ENCODE measurements at regions not wholly inside any gene's neighbourhood (a gene's known extent, or its start where the extent isn't known, plus 50 kb on each side); places are given as distances from the start of the nearest gene placed in this dataset.

DNA sequence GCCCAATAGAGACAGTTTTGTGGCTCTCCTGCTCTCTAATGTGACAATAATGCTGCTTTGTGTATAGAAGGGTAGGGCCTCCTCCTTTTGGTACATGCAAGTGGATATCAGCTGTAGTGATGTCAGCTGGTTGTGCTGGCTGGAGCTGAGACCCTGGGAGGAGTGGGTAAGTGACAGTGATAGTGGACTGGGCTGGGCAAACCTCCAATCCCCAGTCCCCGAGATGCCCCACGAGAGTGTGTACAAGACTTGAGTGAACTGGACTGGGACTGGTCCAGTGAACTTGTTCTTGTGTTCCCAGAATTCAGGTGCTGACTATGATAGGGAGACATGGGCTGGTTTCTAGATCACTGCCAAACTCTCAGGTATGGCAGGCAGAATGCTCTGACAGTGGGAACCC, 583.6 kb upstream of the PCDH10 start:
- no peak overlapping the region for H3K27ac ChIP-seq (ENCODE audit: low read depth in 1 of 2, low read length in 2 of 2)
- no peaks in the 10 kb centered on the region for H3K4me1 ChIP-seq (ENCODE audit: control insufficient read depth in 4 of 4, insufficient read depth in 4 of 4, low read length in 3 of 4)
- DNase-seq (ENCODE audit: low spot score): no peak
- no peak for TF ChIP-seq HNF4G (IDR thresholded peaks at IDR 0.05)
- TF ChIP-seq, protein P1, sequence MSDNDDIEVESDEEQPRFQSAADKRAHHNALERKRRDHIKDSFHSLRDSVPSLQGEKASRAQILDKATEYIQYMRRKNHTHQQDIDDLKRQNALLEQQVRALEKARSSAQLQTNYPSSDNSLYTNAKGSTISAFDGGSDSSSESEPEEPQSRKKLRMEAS (IDR thresholded peaks at IDR 0.05): no peak
- no peak for TF ChIP-seq GABPA (IDR thresholded peaks at IDR 0.05 in 1 of 2, conservative IDR thresholded peaks at IDR 0.05 in 1 of 2)
- no peak for TF ChIP-seq FOXA1 (IDR thresholded peaks at IDR 0.05)
- TF ChIP-seq, protein P2, sequence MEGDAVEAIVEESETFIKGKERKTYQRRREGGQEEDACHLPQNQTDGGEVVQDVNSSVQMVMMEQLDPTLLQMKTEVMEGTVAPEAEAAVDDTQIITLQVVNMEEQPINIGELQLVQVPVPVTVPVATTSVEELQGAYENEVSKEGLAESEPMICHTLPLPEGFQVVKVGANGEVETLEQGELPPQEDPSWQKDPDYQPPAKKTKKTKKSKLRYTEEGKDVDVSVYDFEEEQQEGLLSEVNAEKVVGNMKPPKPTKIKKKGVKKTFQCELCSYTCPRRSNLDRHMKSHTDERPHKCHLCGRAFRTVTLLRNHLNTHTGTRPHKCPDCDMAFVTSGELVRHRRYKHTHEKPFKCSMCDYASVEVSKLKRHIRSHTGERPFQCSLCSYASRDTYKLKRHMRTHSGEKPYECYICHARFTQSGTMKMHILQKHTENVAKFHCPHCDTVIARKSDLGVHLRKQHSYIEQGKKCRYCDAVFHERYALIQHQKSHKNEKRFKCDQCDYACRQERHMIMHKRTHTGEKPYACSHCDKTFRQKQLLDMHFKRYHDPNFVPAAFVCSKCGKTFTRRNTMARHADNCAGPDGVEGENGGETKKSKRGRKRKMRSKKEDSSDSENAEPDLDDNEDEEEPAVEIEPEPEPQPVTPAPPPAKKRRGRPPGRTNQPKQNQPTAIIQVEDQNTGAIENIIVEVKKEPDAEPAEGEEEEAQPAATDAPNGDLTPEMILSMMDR (IDR thresholded peaks at IDR 0.05; ENCODE audit: low read depth, low read length, missing input control): no peak
- no peak for TF ChIP-seq EGR1 (IDR thresholded peaks at IDR 0.05; ENCODE audit: low read depth in 2 of 2)
- no peak for TF ChIP-seq HNF4A (conservative IDR thresholded peaks at IDR 0.05)
- TF ChIP-seq, protein P3, sequence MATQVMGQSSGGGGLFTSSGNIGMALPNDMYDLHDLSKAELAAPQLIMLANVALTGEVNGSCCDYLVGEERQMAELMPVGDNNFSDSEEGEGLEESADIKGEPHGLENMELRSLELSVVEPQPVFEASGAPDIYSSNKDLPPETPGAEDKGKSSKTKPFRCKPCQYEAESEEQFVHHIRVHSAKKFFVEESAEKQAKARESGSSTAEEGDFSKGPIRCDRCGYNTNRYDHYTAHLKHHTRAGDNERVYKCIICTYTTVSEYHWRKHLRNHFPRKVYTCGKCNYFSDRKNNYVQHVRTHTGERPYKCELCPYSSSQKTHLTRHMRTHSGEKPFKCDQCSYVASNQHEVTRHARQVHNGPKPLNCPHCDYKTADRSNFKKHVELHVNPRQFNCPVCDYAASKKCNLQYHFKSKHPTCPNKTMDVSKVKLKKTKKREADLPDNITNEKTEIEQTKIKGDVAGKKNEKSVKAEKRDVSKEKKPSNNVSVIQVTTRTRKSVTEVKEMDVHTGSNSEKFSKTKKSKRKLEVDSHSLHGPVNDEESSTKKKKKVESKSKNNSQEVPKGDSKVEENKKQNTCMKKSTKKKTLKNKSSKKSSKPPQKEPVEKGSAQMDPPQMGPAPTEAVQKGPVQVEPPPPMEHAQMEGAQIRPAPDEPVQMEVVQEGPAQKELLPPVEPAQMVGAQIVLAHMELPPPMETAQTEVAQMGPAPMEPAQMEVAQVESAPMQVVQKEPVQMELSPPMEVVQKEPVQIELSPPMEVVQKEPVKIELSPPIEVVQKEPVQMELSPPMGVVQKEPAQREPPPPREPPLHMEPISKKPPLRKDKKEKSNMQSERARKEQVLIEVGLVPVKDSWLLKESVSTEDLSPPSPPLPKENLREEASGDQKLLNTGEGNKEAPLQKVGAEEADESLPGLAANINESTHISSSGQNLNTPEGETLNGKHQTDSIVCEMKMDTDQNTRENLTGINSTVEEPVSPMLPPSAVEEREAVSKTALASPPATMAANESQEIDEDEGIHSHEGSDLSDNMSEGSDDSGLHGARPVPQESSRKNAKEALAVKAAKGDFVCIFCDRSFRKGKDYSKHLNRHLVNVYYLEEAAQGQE (IDR thresholded peaks at IDR 0.05): no peak
- TF ChIP-seq TAF1 (conservative IDR thresholded peaks at IDR 0.05): no peak
- no peak for TF ChIP-seq JUND (IDR thresholded peaks at IDR 0.05)
- no peak for TF ChIP-seq FOXA2 (IDR thresholded peaks at IDR 0.05)
- TF ChIP-seq SP1 (IDR thresholded peaks at IDR 0.05): no peak
- TF ChIP-seq, protein P4, sequence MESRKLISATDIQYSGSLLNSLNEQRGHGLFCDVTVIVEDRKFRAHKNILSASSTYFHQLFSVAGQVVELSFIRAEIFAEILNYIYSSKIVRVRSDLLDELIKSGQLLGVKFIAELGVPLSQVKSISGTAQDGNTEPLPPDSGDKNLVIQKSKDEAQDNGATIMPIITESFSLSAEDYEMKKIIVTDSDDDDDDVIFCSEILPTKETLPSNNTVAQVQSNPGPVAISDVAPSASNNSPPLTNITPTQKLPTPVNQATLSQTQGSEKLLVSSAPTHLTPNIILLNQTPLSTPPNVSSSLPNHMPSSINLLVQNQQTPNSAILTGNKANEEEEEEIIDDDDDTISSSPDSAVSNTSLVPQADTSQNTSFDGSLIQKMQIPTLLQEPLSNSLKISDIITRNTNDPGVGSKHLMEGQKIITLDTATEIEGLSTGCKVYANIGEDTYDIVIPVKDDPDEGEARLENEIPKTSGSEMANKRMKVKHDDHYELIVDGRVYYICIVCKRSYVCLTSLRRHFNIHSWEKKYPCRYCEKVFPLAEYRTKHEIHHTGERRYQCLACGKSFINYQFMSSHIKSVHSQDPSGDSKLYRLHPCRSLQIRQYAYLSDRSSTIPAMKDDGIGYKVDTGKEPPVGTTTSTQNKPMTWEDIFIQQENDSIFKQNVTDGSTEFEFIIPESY (IDR thresholded peaks at IDR 0.05): no peak
- no peak overlapping the region for H3K9ac ChIP-seq (ENCODE audit: low read depth in 1 of 2, low read length in 2 of 2)
- 77% methylated on average over 2 of the region's 2 CpGs for WGBS
- H3K9me3 ChIP-seq (ENCODE audit: control insufficient read depth in 4 of 4, low read length in 3 of 4): no peaks in the 10 kb centered on the region
- no peak overlapping the region for H3K4me3 ChIP-seq (ENCODE audit: low read depth in 1 of 3, low read length in 3 of 3)
- no peaks in the 10 kb centered on the region for H3K36me3 ChIP-seq (ENCODE audit: control insufficient read depth in 4 of 4, insufficient read depth in 3 of 4, low read depth in 1 of 4, low read length in 3 of 4)
- no peaks in the 10 kb centered on the region for H3K27me3 ChIP-seq (ENCODE audit: control insufficient read depth in 4 of 4, insufficient read depth in 4 of 4, low read length in 3 of 4)

DNA sequence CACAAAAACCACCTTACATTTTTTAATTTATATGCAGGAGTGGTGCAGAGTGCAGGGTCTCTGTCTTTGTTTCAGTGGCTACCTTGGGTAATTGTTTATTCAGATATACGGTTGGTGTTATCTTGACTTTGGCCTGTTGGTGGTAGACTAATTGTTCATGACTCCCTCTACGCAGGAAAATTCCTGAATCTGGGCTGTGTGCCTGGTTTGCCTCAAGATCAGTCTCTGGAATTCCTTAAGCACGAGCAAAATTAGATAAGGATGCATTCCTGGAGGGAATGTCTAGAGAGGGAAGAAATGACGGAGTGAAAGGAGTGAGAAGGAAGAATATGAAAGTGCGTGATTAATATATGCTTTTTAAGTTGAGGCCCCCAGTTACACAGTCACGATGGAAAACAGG, 576.9 kb upstream of the PCDH10 start:
- H3K36me3 ChIP-seq (ENCODE audit: control insufficient read depth in 4 of 4, insufficient read depth in 3 of 4, low read depth in 1 of 4, low read length in 3 of 4): no peaks in the 10 kb centered on the region
- no peak overlapping the region for H3K9ac ChIP-seq (ENCODE audit: low read depth in 1 of 2, low read length in 2 of 2)
- no peaks in the 10 kb centered on the region for H3K27me3 ChIP-seq (ENCODE audit: control insufficient read depth in 4 of 4, insufficient read depth in 4 of 4, low read length in 3 of 4)
- H3K4me3 ChIP-seq (ENCODE audit: low read depth in 1 of 3, low read length in 3 of 3): no peak overlapping the region
- DNase-seq (ENCODE audit: low spot score): no peak
- H3K4me1 ChIP-seq (ENCODE audit: control insufficient read depth in 4 of 4, insufficient read depth in 4 of 4, low read length in 3 of 4): no peaks in the 10 kb centered on the region
- H3K27ac ChIP-seq (ENCODE audit: low read depth in 1 of 2, low read length in 2 of 2): no peak overlapping the region
- 36% methylated on average over 6 of the region's 6 CpGs for WGBS
- no peaks in the 10 kb centered on the region for H3K9me3 ChIP-seq (ENCODE audit: control insufficient read depth in 4 of 4, low read length in 3 of 4)
- TF ChIP-seq JUND (IDR thresholded peaks at IDR 0.05) (no peak), TAF1 (conservative IDR thresholded peaks at IDR 0.05) (no peak), GABPA (IDR thresholded peaks at IDR 0.05 in 1 of 2, conservative IDR thresholded peaks at IDR 0.05 in 1 of 2) (no peak), SP1 (IDR thresholded peaks at IDR 0.05) (no peak), RXRA (IDR thresholded peaks at IDR 0.05) (no peak), YY1 (IDR thresholded peaks at IDR 0.05) (no peak), HNF4A (conservative IDR thresholded peaks at IDR 0.05) (no peak)
- TF ChIP-seq, protein P2 (IDR thresholded peaks at IDR 0.05; ENCODE audit: low read depth, low read length, missing input control): no peak
- TF ChIP-seq, protein P3 (IDR thresholded peaks at IDR 0.05): no peak
- TF ChIP-seq, protein P4 (IDR thresholded peaks at IDR 0.05): no peak
- TF ChIP-seq, protein P1 (IDR thresholded peaks at IDR 0.05): no peak

Measured in liver (tissue), 8 donors.